IMR-90 (cell line): ENCODE measurements at regions not wholly inside any gene's neighbourhood (a gene's known extent, or its start where the extent isn't known, plus 50 kb on each side); places are given as distances from the start of the nearest gene placed in this dataset.

Experiments
- ATAC-seq: fragments of 200-7000 bp; cut with Tn5 transposase; 2 replicates; pipeline ENCODE4 v1.9.1; 2020; ENCODE audit warnings: low read depth, mild to moderate bottlenecking, moderate library complexity
- BruUV-seq: library from RNA; stranded (reverse); fragments of 400-500 nt; replicated peaks from 2 replicates; lab custom pipeline; 2021; lab: Mats Ljungman, UMichigan
- CTCF ChIA-PET: fragments of 300-600 bp; formaldehyde crosslinking; extraction: SDS; loops from one replicate; lab custom pipeline; 2021; ENCODE audit warnings: antibody characterized with exemption; lab: Yijun Ruan, JAX
- POLR2A ChIA-PET: fragments of 300-600 bp; sonication (Branson Sonifier 250); formaldehyde crosslinking; loops from one replicate; lab custom pipeline; 2022; ENCODE audit warnings: antibody characterized with exemption; ENCODE audit not compliant: unreplicated experiment; lab: Charles Lee
- DNase-seq: peaks from one replicate; pipeline ENCODE4 v3.0.0; 2013
- H2AFZ ChIP-seq: replicated peaks from 2 replicates; pipeline ENCODE3; 2013; ENCODE audit warnings: low read length, mild to moderate bottlenecking; ENCODE audit not compliant: poor library complexity
- H2AK5ac ChIP-seq: 2 replicates; pipeline ENCODE4 v1.6.1; 2013; ENCODE audit warnings: low read depth, low read length, inconsistent platforms
- H2AK9ac ChIP-seq: replicated peaks from 2 replicates; pipeline ENCODE3; 2013; ENCODE audit warnings: mild to moderate bottlenecking, low read depth, low read length, moderate library complexity; ENCODE audit not compliant: poor library complexity
- H2BK120ac ChIP-seq: 2 replicates; pipeline ENCODE4 v1.6.1; 2013; ENCODE audit warnings: low read depth, low read length, inconsistent platforms
- H2BK15ac ChIP-seq: 3 replicates; pipeline ENCODE4 v1.6.1; 2013; ENCODE audit warnings: low read depth, low read length, inconsistent platforms
- H2BK20ac ChIP-seq: 2 replicates; pipeline ENCODE4 v1.6.1; 2013; ENCODE audit warnings: low read depth, mild to moderate bottlenecking, inconsistent platforms, low read length, moderate library complexity
- H2BK5ac ChIP-seq: 2 replicates; pipeline ENCODE4 v1.6.1; 2013; ENCODE audit warnings: mild to moderate bottlenecking, low read depth, low read length, inconsistent platforms; ENCODE audit not compliant: poor library complexity, severe bottlenecking
- H3K14ac ChIP-seq: replicated peaks from 2 replicates; pipeline ENCODE4 v1.6.1; 2013; ENCODE audit warnings: low read depth, low read length, inconsistent platforms
- H3K18ac ChIP-seq: 2 replicates; pipeline ENCODE4 v1.6.1; 2013; ENCODE audit warnings: low read depth, low read length, control low read depth
- H3K23ac ChIP-seq: 2 replicates; pipeline ENCODE4 v1.6.1; 2013; ENCODE audit warnings: low read depth, low read length, inconsistent platforms
- H3K27ac ChIP-seq: 2 replicates; pipeline ENCODE4 v1.5.1; 2013; ENCODE audit warnings: mild to moderate bottlenecking, control low read depth, low read length; ENCODE audit not compliant: insufficient read depth
- H3K27me3 ChIP-seq: 2 replicates; pipeline ENCODE4 v1.6.1; 2013; ENCODE audit warnings: low read length; ENCODE audit not compliant: control insufficient read depth, insufficient read depth
- H3K36me3 ChIP-seq: 2 replicates; pipeline ENCODE4 v1.6.1; 2013; ENCODE audit warnings: low read length, mixed read lengths; ENCODE audit not compliant: control insufficient read depth, insufficient read depth
- H3K4ac ChIP-seq: 2 replicates; pipeline ENCODE4 v1.6.1; 2013; ENCODE audit warnings: low read depth, low read length, inconsistent platforms
- H3K4me1 ChIP-seq: 2 replicates; pipeline ENCODE4 v1.6.1; 2013; ENCODE audit warnings: low read length, mixed read lengths; ENCODE audit not compliant: control insufficient read depth, insufficient read depth
- H3K4me2 ChIP-seq: 2 replicates; pipeline ENCODE4 v1.6.1; 2013; ENCODE audit warnings: low read depth, mild to moderate bottlenecking, control low read depth, low read length, moderate library complexity
- H3K4me3 ChIP-seq: 2 replicates; pipeline ENCODE4 v1.5.1; 2013; ENCODE audit warnings: low read depth, mild to moderate bottlenecking, control low read depth, low read length, moderate library complexity; ENCODE audit not compliant: insufficient read depth
- H3K56ac ChIP-seq: 2 replicates; pipeline ENCODE4 v1.6.1; 2013; ENCODE audit warnings: low read length, inconsistent platforms; ENCODE audit not compliant: insufficient read depth; ENCODE audit errors: extremely low read depth
- H3K79me1 ChIP-seq, 2 experiments: 2 replicates each; pipeline ENCODE4 v1.6.1; 2013; ENCODE audit warnings: low read length in 2 of 2, inconsistent platforms in 1 of 2, low read depth in 1 of 2
- H3K9ac ChIP-seq: 2 replicates; pipeline ENCODE4 v1.6.1; 2013; ENCODE audit warnings: low read depth, low read length, control low read depth
- H3K9me1 ChIP-seq: 2 replicates; pipeline ENCODE4 v1.6.1; 2013; ENCODE audit warnings: low read length, inconsistent platforms; ENCODE audit not compliant: insufficient read depth
- H3K9me3 ChIP-seq: 2 replicates; pipeline ENCODE4 v1.6.1; 2013; ENCODE audit warnings: low read length; ENCODE audit not compliant: control insufficient read depth, insufficient read depth
- H4K20me1 ChIP-seq: 2 replicates; pipeline ENCODE4 v1.6.1; 2013; ENCODE audit warnings: low read length, inconsistent platforms; ENCODE audit not compliant: insufficient read depth
- H4K5ac ChIP-seq: 2 replicates; pipeline ENCODE4 v1.6.1; 2013; ENCODE audit warnings: mild to moderate bottlenecking, low read depth, low read length, control low read depth
- H4K8ac ChIP-seq, 2 experiments: 2 replicates each; pipeline ENCODE4 v1.6.1; 2013; ENCODE audit warnings: low read depth in 2 of 2, low read length in 2 of 2, control low read depth in 1 of 2, inconsistent platforms in 1 of 2
- H4K91ac ChIP-seq: 2 replicates; pipeline ENCODE4 v1.6.1; 2013; ENCODE audit warnings: low read depth, low read length, inconsistent platforms; ENCODE audit not compliant: insufficient read depth
- BHLHE40 ChIP-seq: fragments of 150-350 bp; IDR thresholded peaks from 2 replicates; pipeline ENCODE4 v1.6.1; 2016; ENCODE audit warnings: mild to moderate bottlenecking, low read depth, low read length
- CEBPB ChIP-seq: IDR thresholded peaks from 2 replicates; pipeline ENCODE4 v1.6.1; 2012; ENCODE audit warnings: low read depth, low read length, improper control_type of control experiment
- CTCF ChIP-seq: conservative IDR thresholded peaks from 2 replicates; pipeline ENCODE4 v1.5.1; 2012; ENCODE audit warnings: mild to moderate bottlenecking, low read depth, low read length, improper control_type of control experiment
- MAZ ChIP-seq: IDR thresholded peaks from 2 replicates; pipeline ENCODE4 v1.6.1; 2012; ENCODE audit warnings: low read depth, mild to moderate bottlenecking, low read length, improper control_type of control experiment, moderate library complexity, borderline replicate concordance
- MXI1 ChIP-seq: IDR thresholded peaks from 2 replicates; pipeline ENCODE4 v1.6.1; 2012; ENCODE audit warnings: low read depth, mild to moderate bottlenecking, low read length, moderate library complexity, borderline replicate concordance
- POLR2A ChIP-seq: IDR thresholded peaks from 2 replicates; pipeline ENCODE4 v1.6.1; 2012; ENCODE audit warnings: mild to moderate bottlenecking, low read depth, low read length
- RCOR1 ChIP-seq: IDR thresholded peaks from 2 replicates; pipeline ENCODE4 v1.6.1; 2012; ENCODE audit warnings: mild to moderate bottlenecking, low read length, improper control_type of control experiment; ENCODE audit not compliant: insufficient replicate concordance
- RFX5 ChIP-seq: IDR thresholded peaks from 2 replicates; pipeline ENCODE4 v1.8.0; 2012; ENCODE audit warnings: low read depth, mild to moderate bottlenecking, low read length, moderate library complexity
- WGBS, 2 experiments: methylation state at CpG; one replicate each; pipeline versions ENCODE4 v1.1.5 to v1.1.7; 2013; ENCODE audit warnings: missing lambda C conversion rate in 2 of 2; ENCODE audit not compliant: insufficient read length in 1 of 2; ENCODE audit errors: extremely low coverage in 2 of 2; 5-methylcytosine and 5-hydroxymethylcytosine counted together
- dilution Hi-C: fragments of 300-500 bp; cut with HindIII; formaldehyde crosslinking; loops from one replicate; pipeline ENCODE4 v1.14.3; 2018; ENCODE audit warnings: low sequenced_read_pairs; ENCODE audit not compliant: unreplicated experiment
- in situ Hi-C: fragments of 300-500 bp; cut with MboI; formaldehyde crosslinking; loops from 3 replicates; pipeline ENCODE4 v1.14.3; 2019; ENCODE audit warnings: low sequenced_read_pairs, inconsistent platforms, mixed read lengths
- intact Hi-C: fragments of 100-400 bp; cut with micrococcal nuclease; formaldehyde crosslinking; loops from 2 replicates; pipeline ENCODE4 v1.10.0; 2022
- TF ChIP-seq, protein P1 (sequence below): fragments of 150-350 bp; IDR thresholded peaks from 2 replicates; pipeline ENCODE4 v1.6.1; 2016; ENCODE audit warnings: low read depth, mild to moderate bottlenecking, low read length, moderate library complexity, borderline replicate concordance

DNA sequence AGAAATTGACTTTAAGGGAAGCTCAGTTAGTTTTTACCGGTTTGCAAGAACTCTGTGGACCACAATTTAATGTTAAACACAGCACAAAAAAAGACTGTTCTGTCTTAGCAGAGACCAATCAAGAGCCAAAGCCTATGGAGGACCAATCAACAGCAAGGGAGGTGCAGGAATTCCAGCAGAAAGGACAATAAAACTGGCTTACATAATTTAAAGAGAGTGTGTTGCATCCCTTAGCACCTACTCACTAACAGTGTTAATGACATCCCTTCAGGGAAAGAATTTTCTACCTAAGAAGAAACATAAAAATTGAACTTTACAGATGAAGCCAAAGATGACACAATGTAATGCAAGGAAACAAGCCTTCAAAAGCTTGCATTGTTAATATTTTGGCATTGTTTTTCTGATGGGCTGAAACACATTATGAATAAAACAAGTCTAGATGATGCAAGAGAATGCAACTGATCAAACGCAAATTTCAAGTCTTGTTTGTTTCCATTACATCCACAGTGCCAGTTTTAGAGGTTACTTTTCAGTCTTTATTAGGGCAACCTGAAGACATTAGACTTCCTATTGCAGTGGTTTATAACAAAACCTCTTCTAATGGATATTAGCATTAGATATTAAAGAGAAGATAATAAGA, 111.3 kb upstream of the FST start:
- Histone ChIP-seq H3K4me2 (no peak overlapping the region), H3K36me3 (no peaks in the 10 kb centered on the region), H2BK120ac (peak overlapping the region; percentile 75), H2BK5ac (peak overlapping the region; percentile 62), H2AK9ac (no peak overlapping the region), H3K9me3 (no peaks in the 10 kb centered on the region), H2BK15ac (peak overlapping the region; percentile 61; the same call in 2 of the 3 replicates), H3K4me1 (peaks cover 6% of the 10 kb centered on the region; the same call in 1 of the 2 replicates), H3K23ac (no peak overlapping the region), H4K5ac (peak overlapping the region; percentile 42; the same call in 1 of the 2 replicates), H3K56ac (no peak overlapping the region), H3K14ac (peak overlapping the region; percentile 10; the same call in 1 of the 2 replicates), H3K79me1 (no peaks in the 10 kb centered on the region; a peak in 2 of 4 replicates), H3K27ac (0 out of 2 replicates have a peak overlapping the region, but pooled peaks have one; percentile 46), H3K18ac (peak overlapping the region; percentile 53; the same call in 1 of the 2 replicates), H4K20me1 (no peaks in the 10 kb centered on the region), H4K8ac (peak overlapping the region; percentile 23 to 66; a peak in 3 of 4 replicates), H2BK20ac (peak overlapping the region; percentile 67; the same call in 1 of the 2 replicates), H3K4ac (peak overlapping the region; percentile 55; the same call in 1 of the 2 replicates), H3K9me1 (no peaks in the 10 kb centered on the region), H2AFZ (no peak overlapping the region), H2AK5ac (no peak overlapping the region), H4K91ac (peak overlapping the region; percentile 43), H3K9ac (no peak overlapping the region), H3K4me3 (no peak overlapping the region), H3K27me3 (no peaks in the 10 kb centered on the region)
- DNase-seq (no peak), ATAC-seq (no peak)
- CTCF ChIA-PET = interaction anchor here (1.1 kb wide), 1 partner anchor 9 kb away, joined by 3 read pairs; no protein-coding TSS in a partner anchor
- no TSS peak for BruUV-seq
- dilution Hi-C loops (no loop called here), in situ Hi-C loops (no loop called here), intact Hi-C loops (loop anchor here (10.0 kb wide), 1 partner anchor 194 kb away; no protein-coding TSS in a partner anchor)
- TF ChIP-seq RCOR1 (no peak), CEBPB (peak; percentile 46; the same call in 1 of the 2 replicates), CTCF (no peak), MAZ (no peak), RFX5 (no peak), POLR2A (no peak), MXI1 (no peak), BHLHE40 (no peak)
- TF ChIP-seq, protein P1, sequence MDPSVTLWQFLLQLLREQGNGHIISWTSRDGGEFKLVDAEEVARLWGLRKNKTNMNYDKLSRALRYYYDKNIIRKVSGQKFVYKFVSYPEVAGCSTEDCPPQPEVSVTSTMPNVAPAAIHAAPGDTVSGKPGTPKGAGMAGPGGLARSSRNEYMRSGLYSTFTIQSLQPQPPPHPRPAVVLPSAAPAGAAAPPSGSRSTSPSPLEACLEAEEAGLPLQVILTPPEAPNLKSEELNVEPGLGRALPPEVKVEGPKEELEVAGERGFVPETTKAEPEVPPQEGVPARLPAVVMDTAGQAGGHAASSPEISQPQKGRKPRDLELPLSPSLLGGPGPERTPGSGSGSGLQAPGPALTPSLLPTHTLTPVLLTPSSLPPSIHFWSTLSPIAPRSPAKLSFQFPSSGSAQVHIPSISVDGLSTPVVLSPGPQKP = no peak
- WGBS, 2 experiments = no CpG with 5 or more reads among the region's 2 CpGs
- POLR2A ChIA-PET = no interaction called here
